NT2/D1 (cell line): ENCODE measurements at regions not wholly inside any gene's neighbourhood (a gene's known extent, or its start where the extent isn't known, plus 50 kb on each side); places are given as distances from the start of the nearest gene placed in this dataset.

Experiments used
- SUZ12 ChIP-seq: IDR thresholded peaks from 2 replicates; pipeline ENCODE4 v1.6.1; 2011; ENCODE audit not compliant: insufficient read length, insufficient read depth; ENCODE audit errors: extremely low read depth
- YY1 ChIP-seq: IDR thresholded peaks from 2 replicates; pipeline ENCODE4 v1.6.1; 2011; ENCODE audit not compliant: insufficient read length, insufficient read depth
- ZNF274 ChIP-seq: IDR thresholded peaks from 2 replicates; pipeline ENCODE4 v1.6.1; 2011; ENCODE audit warnings: mild to moderate bottlenecking, low read depth, low read length

DNA sequence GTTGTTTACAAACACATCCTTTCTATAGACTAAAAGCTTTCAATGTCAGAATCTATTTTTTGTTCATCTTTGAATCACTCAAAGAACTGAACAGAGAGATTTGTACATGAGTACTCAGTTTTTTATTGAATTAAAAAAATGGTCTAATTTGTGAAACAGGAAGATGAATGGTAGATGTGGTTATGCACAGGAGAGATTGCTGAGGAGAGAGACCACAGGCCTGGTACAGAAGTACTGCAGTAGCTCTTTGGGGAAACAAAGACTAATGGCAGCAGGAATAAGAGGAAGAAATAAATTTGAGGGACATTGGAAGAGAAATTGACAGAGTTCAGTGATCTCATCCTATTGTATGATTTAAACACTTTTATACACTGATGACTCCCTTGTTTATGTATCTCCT is 222.0 kb upstream of the ARGLU1 start:
- TF ChIP-seq ZNF274 (no peak), YY1 (no peak), SUZ12 (no peak)
